Stimulated activated CD8-positive, alpha-beta memory T cell treated with anti-CD3 and anti-CD28 coated beads, Interleukin-7, amount 100 ng/mL, for 48 hours (primary cell): ENCODE measurements at regions not wholly inside any gene's neighbourhood (a gene's known extent, or its start where the extent isn't known, plus 50 kb on each side); places are given as distances from the start of the nearest gene placed in this dataset.
"Not testable (repeated sequence)": the region's sequence is repeated elsewhere in the genome, so short reads cannot be mapped to it uniquely, and the experiment has no call there.

Experiments
- DNase-seq, 2 donors: peaks; one replicate each; pipeline ENCODE4 v3.0.0-alpha.2; 2020; ENCODE audit warnings: low read depth in 1 of 2; ENCODE audit errors: extremely low read depth in 1 of 2

DNA sequence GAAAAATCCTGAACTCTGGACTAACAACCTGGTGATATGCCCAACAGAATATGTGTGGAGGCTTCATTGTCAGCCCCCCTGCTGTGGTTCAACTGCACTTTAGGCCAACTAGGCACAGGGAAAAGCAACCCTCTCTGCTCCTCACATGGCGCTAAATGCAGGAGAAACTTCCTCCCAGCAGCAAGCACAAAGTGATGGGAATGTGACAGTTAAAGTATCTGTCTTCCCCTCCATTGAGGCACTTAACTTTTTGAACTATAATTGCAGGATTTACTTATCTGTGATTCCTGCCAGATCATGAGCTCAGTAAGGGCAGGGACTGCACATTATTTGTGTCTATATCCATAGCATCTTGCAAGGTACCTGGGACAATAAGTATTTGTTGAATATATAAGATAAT, 981.2 kb upstream of the KLHL29 start:
- DNase-seq: no peak

DNA sequence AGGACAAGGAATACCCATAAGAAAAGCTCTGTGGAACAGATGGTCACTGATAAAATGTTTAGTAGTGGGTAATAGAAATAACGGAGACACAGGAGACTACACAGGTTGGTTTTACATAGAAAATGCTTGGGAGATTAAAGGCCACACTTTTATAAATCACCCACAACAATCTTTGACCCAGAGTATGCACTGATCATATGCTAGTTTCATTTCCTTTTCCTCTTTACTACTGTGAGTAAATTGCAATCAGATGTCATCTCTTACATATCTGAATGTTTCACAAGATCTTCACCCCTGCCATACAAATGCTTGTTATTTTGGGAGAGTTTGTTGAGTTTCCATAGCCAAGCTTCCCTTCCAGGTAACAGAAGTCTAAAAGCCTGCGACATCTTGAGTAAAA, 978.4 kb upstream of the KLHL29 start:
- no peak for DNase-seq

DNA sequence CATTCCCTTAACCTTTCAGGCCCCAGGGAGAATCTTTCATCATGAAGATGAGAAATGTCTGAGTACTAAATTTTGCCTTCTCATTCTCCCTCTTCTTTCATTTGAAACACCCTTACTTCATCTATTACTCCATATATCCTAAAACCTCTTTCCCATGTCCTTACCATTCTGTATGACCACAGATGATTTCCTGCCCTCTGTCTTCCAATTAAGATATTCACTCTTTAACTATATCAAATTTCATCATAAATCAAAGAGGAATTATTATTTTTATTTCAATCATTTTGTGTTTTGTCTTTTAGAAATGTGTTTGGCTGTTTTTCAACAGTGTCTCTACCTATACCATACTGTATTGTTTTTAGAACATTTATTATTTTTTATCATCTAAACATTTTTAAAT, 964.9 kb upstream of the KLHL29 start:
- DNase-seq: no peak

GRCh38 chr2:22442051-22442450, 942.9 kb upstream of the KLHL29 start:
- DNase-seq: no peak

- no peak for DNase-seq
These were observed 940.7 kb upstream of the KLHL29 start for GRCh38 chr2:22444281-22444680.

- DNase-seq: no peak
These were observed 935.3 kb upstream of the KLHL29 start for GRCh38 chr2:22449696-22450095.

DNA sequence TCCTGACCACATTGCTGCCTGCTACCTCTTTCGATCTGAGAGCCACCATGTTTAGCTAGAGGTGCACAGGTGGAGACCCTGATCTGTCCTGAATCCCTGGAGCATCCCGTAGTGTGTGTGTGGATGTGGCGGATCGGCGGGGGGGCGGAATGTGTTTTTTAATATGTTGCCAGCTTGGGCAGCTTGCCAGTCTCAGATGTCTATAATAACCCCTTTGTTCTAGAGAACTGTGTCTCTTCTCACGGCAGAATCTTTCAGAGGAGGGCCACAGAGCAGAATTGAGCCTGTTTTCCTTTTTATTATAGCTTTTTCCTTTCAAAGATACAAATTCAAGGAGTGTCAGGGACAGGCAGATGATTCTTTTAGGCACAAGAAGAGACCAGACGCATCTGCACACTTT, 934.1 kb upstream of the KLHL29 start:
- DNase-seq: no peak

- no peak for DNase-seq
These were observed 930.0 kb upstream of the KLHL29 start for GRCh38 chr2:22454826-22455485.

DNA sequence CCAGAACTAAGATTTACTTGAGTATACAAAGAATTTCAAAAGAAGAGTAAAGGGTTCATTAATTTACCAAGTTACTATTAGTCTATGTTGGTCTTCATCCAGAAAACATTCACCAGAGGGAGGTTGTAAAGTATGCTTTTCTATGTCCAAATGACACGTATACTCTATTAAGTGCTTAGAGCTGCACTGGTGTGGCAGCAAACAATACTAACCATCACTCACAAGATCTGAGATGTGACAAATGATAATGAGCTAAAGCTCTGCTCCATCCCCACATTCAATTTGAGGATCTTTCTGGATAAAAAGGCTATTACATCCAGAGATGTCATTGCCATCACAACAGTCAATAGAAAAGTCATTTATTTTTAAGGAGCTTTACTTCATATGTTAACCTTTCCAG, 926.5 kb upstream of the KLHL29 start:
- DNase-seq: no peak

GRCh38 chr2:22475103-22475502, 909.9 kb upstream of the KLHL29 start:
- not testable (repeated sequence) for DNase-seq

GRCh38 chr2:22478329-22478728, 906.6 kb upstream of the KLHL29 start:
- DNase-seq: no peak

DNA sequence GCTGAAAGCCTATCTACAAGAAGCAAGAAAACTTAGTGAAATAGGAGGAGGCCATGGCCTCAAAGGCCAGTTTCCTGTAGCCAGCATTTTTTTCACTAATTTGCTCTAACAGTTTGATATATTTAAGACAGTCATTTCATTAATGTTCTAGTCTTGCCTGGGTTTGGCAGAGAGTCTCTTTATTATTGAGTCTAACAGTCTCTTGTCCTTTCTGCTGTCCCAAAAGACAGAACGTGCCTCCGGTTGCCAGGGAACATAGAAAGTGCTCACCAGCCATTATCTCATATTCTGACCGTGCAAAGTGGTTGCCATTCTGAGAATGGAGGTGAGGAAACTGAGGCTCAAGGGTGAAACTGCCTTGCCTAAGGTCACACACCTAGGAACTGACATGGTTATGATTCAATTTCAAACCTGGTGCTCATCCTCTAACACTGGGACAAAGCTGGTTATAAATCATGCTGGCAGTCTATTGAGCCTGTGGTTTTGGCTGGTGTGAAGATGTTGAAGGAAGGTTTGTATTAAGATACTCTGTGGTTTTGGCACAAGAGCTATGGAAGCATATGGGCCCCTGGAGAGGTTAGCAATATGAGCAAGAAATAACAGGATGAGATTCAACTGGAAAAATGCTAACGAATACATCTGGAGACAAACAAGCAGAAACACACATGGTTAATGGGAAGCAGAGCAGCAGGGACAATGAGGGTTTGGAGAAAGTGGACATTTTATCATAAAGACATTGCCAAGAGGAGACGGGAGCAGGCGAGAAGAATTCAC, 903.3 kb upstream of the KLHL29 start:
- no peak for DNase-seq

- no peak for DNase-seq
These were observed 901.9 kb upstream of the KLHL29 start for GRCh38 chr2:22483036-22483435.

DNA sequence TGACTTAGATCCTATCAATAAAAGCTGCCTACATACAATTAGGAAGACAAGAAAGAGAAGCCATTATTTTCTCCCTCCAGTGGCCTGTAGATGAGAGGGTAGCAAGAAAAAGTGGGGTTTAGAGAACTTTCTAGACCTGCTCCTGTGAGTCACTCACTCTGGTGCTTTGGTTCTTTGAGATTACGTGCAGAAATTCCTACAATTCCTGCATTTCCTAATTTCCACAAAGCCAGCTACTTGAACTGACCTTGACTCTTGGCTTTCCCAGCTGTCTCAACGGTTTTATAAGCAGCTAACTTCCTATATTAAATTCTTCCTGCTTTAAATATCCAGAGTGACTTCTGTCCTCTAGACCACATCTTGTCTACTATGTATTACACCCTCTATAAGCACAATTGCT, 899.5 kb upstream of the KLHL29 start:
- DNase-seq: no peak

DNA sequence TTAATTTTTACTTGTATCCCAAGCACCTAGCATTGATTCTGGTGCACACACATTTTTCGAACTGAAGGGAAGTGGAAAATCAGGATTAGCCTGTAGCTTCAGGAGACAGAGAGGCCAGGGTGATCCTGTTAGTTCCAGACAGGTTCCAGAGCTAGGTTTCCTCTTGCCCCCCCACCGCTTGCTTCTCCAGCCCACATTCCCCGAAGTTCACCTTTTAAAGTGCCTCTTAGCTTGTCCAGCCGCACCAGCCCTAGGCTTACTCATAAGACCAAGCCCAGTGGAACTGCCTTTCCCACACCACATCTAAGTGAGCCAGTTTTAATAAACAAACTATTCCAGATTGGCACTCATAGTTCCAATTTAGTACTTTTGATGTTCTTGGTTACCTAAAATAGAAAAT, 898.6 kb upstream of the KLHL29 start:
- no peak for DNase-seq

- no peak for DNase-seq
These were observed 897.9 kb upstream of the KLHL29 start for GRCh38 chr2:22487036-22487435.

DNA sequence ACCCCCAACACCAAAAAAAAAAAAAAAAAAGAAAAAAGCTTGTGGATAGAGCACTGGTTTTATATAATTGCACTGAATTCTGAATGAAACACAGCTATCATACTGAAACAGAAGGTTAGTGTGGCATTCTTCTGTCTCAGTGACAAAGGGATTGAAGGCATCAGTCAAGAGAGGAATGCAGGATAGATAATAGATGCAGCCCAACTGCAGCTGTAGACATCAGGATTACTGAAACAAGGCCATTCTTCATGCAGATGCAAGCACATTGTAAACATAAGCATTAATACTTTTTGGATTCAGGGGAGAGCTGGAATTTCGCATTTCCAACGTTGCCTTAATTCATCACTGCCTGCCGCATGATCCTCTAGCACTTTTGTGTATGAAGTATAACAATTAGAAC, 897.4 kb upstream of the KLHL29 start:
- no peak for DNase-seq

- no peak for DNase-seq
These were observed 893.5 kb upstream of the KLHL29 start for GRCh38 chr2:22491442-22491841.

GRCh38 chr2:22494156-22494555, 890.8 kb upstream of the KLHL29 start:
- no peak for DNase-seq

GRCh38 chr2:22497064-22497463, 887.9 kb upstream of the KLHL29 start:
- DNase-seq: no peak

- DNase-seq: no peak
These were observed 887.2 kb upstream of the KLHL29 start for GRCh38 chr2:22497789-22498188.

- no peak for DNase-seq
These were observed 885.7 kb upstream of the KLHL29 start for GRCh38 chr2:22499082-22499839.
